ENCODE measurements at regions not wholly inside any gene's neighbourhood (a gene's known extent, or its start where the extent isn't known, plus 50 kb on each side); places are given as distances from the start of the nearest gene placed in this dataset.

GRCh38 chr21:35417762-35418161 lies 368.7 kb upstream of the RUNX1 start:
- intact Hi-C loops (cut with DNase I): no loop called here

GRCh38 chr21:35416866-35417489 lies 367.9 kb upstream of the RUNX1 start:
- intact Hi-C loops (cut with DNase I): no loop called here
- no peak for DNase-seq (ENCODE audit: low spot score)

More at GRCh38 chr21:35417762-35418161, 368.7 kb upstream of the RUNX1 start:
- DNase-seq (ENCODE audit: low spot score): no peak

- DNase-seq (ENCODE audit: low spot score): no peak
- intact Hi-C loops (cut with DNase I): no loop called here
These were observed 365.5 kb upstream of the RUNX1 start for GRCh38 chr21:35414507-35415139.

- DNase-seq (ENCODE audit: low spot score): no peak
- intact Hi-C loops (cut with DNase I): no loop called here
These were observed 365.0 kb upstream of the RUNX1 start for GRCh38 chr21:35414056-35414455.

- intact Hi-C loops (cut with DNase I): no loop called here
- DNase-seq (ENCODE audit: low spot score): no peak
These were observed 363.1 kb upstream of the RUNX1 start for GRCh38 chr21:35412231-35412630.

- intact Hi-C loops (cut with DNase I): no loop called here
- DNase-seq (ENCODE audit: low spot score): no peak
These were observed 362.3 kb upstream of the RUNX1 start for GRCh38 chr21:35411434-35411833.

GRCh38 chr21:35410656-35411055 lies 361.6 kb upstream of the RUNX1 start:
- DNase-seq (ENCODE audit: low spot score): no peak
- intact Hi-C loops (cut with DNase I): no loop called here

GRCh38 chr21:35410123-35410522 lies 361.0 kb upstream of the RUNX1 start:
- no peak for DNase-seq (ENCODE audit: low spot score)
- intact Hi-C loops (cut with DNase I): no loop called here

- intact Hi-C loops (cut with DNase I): loop anchor here (10.0 kb wide), 2 partner anchors 354 to 664 kb away; no protein-coding TSS in a partner anchor
- no peak for DNase-seq (ENCODE audit: low spot score)
These were observed 359.3 kb upstream of the RUNX1 start for GRCh38 chr21:35408401-35408800.

GRCh38 chr21:35406635-35407034 lies 357.5 kb upstream of the RUNX1 start:
- intact Hi-C loops (cut with DNase I): loop anchor here (10.0 kb wide), 2 partner anchors 352 to 662 kb away; no protein-coding TSS in a partner anchor
- no peak for DNase-seq (ENCODE audit: low spot score)

GRCh38 chr21:35405981-35406380 lies 356.9 kb upstream of the RUNX1 start:
- intact Hi-C loops (cut with DNase I): loop anchor here (10.0 kb wide), 2 partner anchors 351 to 661 kb away; no protein-coding TSS in a partner anchor
- no peak for DNase-seq (ENCODE audit: low spot score)

- DNase-seq (ENCODE audit: low spot score): no peak
- intact Hi-C loops (cut with DNase I): loop anchor here (5.0 to 10.0 kb wide), 3 partner anchors 349 to 659 kb away; no protein-coding TSS in a partner anchor
These were observed 355.1 kb upstream of the RUNX1 start for GRCh38 chr21:35404247-35404646.

- intact Hi-C loops (cut with DNase I): loop anchor here (5.0 to 10.0 kb wide), 3 partner anchors 347 to 657 kb away; no protein-coding TSS in a partner anchor
- DNase-seq (ENCODE audit: low spot score): no peak
These were observed 353.0 kb upstream of the RUNX1 start for GRCh38 chr21:35402061-35402460.

GRCh38 chr21:35401476-35401875 lies 352.4 kb upstream of the RUNX1 start:
- DNase-seq (ENCODE audit: low spot score): no peak
- intact Hi-C loops (cut with DNase I): loop anchor here (5.0 to 10.0 kb wide), 3 partner anchors 347 to 657 kb away; no protein-coding TSS in a partner anchor

GRCh38 chr21:35400233-35400939 lies 351.3 kb upstream of the RUNX1 start:
- DNase-seq (ENCODE audit: low spot score): no peak
- intact Hi-C loops (cut with DNase I): loop anchor here (5.0 to 10.0 kb wide), 3 partner anchors 346 to 656 kb away; no protein-coding TSS in a partner anchor

- DNase-seq (ENCODE audit: low spot score): no peak
- intact Hi-C loops (cut with DNase I): loop anchor here (5.0 to 10.0 kb wide), 3 partner anchors 345 to 655 kb away; no protein-coding TSS in a partner anchor
These were observed 350.6 kb upstream of the RUNX1 start for GRCh38 chr21:35399706-35400105.

GRCh38 chr21:35399002-35399530 lies 350.0 kb upstream of the RUNX1 start:
- intact Hi-C loops (cut with DNase I): no loop called here
- no peak for DNase-seq (ENCODE audit: low spot score)

- DNase-seq (ENCODE audit: low spot score): no peak
- intact Hi-C loops (cut with DNase I): no loop called here
These were observed 349.4 kb upstream of the RUNX1 start for GRCh38 chr21:35398346-35398982.

- intact Hi-C loops (cut with DNase I): no loop called here
- no peak for DNase-seq (ENCODE audit: low spot score)
These were observed 348.7 kb upstream of the RUNX1 start for GRCh38 chr21:35397781-35398180.

- intact Hi-C loops (cut with DNase I): no loop called here
- no peak for DNase-seq (ENCODE audit: low spot score)
These were observed 347.6 kb upstream of the RUNX1 start for GRCh38 chr21:35396655-35397054.

Measured in cardiac septum (tissue), 1 donor.